Activated T-cell treated with anti-CD3 and anti-CD28 coated beads, Interleukin-2, amount 50 U/mL, for 1 hour (primary cell): ENCODE measurements at regions not wholly inside any gene's neighbourhood (a gene's known extent, or its start where the extent isn't known, plus 50 kb on each side); places are given as distances from the start of the nearest gene placed in this dataset.

Experiments used
- DNase-seq: peaks from one replicate; pipeline ENCODE4 v3.0.0-alpha.2; 2020

DNA sequence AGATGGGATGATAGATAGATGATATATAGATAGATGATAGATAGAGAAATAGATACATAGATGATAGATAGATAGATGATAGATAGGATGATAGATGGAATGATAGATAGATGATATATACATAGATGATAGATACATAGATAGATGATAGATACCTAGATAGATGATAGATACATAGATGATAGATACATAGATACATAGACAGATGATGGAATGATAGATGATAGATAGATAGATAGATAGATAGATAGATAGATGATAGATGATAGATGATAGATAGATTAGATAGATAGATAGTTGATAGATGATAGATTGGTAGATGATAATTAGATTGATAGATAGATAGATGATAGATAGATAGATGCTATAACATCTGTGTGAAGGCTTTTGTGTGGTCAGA lies 201.7 kb upstream of the RAB4A start:
- DNase-seq, result no peak

- no peak for DNase-seq
These were observed 200.7 kb upstream of the RAB4A start for GRCh38 chr1:229070168-229070567.

GRCh38 chr1:229073251-229073650 lies 197.7 kb upstream of the RAB4A start:
- DNase-seq, result no peak

DNA sequence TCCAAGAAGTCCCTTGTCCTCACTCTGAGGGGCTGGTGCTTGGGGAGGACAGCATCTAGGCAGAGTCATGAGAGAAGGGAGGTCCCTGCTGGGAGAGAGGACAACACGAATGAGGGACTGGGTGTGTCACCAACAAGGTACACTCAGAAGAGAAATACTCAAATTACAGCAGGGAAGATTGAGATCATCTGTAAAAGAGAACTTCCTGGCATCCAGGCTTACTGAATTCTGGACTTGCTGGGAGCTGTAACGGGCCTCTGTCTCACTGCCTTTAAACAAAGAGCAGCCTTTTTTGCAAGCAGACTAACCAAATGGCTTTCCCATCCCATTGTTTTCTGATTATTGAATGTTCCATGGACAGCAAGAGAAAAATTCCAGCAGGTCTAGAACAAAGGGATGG lies 195.7 kb upstream of the RAB4A start:
- DNase-seq, result no peak

DNA sequence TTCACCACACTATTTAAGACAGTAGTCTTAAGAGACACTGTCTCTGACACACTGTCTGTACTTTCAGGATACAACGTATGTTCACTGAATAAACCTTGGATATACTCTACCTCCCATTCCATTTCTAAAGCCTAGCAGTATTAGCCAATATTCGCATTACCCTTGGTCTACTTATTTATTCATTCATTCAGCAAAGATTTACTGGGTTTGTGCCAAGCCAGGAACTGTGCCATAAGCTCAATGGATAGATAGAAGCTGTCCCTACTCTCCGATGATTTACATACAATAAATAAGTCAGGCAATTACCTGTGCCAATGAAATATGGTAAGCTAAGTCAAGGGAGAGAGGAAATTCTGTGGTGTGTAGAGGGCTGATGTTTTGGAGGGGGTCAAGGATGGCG lies 195.2 kb upstream of the RAB4A start:
- no peak for DNase-seq

GRCh38 chr1:229076195-229076594 lies 194.7 kb upstream of the RAB4A start:
- DNase-seq, result no peak

- no peak for DNase-seq
These were observed 191.8 kb upstream of the RAB4A start for GRCh38 chr1:229079016-229079595.

DNA sequence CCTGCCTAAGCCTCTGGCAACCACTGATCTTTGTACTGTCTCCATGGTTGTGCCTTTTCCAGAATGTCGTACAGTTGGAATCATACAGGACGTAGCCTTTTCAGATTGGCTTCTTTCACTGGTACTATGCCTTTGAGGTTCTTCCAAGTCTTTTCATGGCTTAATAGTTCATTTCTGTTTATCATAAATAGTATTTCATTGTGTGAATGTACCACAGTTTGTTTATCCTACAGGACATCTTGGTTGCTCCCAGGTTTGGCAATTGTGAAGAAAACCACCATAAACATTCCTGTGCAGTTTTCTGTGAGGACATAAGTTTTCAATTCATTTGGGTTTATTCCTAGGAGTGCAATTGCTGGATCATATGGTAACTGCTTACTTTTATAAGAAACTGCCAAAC lies 190.6 kb upstream of the RAB4A start:
- DNase-seq, result no peak

DNA sequence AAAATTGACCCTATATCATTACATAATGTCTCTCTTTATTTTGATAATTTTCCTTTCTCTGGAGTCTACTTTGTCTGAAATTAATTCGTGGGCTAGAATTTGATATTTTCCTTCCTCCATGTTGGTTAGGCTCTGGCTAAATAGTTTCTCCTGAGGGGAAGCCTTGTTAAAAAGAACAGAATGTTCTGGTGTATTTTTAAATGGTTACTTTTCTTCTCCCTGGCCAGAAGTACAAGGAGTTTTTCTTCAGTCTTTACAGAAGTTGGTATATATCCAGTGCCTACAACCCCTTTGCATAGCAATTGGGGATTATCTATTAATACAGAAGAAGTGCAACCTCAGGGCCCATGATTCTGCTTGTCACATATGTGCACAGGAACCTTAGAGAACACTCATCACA lies 185.6 kb upstream of the RAB4A start:
- no peak for DNase-seq

- no peak for DNase-seq
These were observed 184.8 kb upstream of the RAB4A start for GRCh38 chr1:229086091-229086490.

GRCh38 chr1:229086686-229087085 lies 184.2 kb upstream of the RAB4A start:
- no peak for DNase-seq

DNA sequence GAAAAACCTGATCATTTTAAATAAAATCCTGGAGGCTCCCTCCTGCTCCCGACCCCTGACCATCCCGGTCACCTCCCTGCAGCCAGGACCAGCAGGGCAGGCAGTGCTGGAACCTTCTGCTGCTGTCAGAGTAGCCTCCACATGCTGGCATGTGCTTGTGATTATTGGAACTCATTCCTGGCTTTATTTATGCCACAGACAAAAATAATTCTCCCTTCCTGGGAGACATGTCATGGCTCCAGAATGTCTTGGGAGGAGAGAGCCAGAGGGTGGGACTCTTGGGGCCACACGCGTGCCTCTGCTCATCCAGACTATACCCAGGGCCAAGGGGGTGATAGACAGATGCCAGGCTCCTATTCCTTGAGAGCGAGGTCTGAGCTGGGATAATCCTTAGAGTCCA lies 183.6 kb upstream of the RAB4A start:
- DNase-seq, result no peak

DNA sequence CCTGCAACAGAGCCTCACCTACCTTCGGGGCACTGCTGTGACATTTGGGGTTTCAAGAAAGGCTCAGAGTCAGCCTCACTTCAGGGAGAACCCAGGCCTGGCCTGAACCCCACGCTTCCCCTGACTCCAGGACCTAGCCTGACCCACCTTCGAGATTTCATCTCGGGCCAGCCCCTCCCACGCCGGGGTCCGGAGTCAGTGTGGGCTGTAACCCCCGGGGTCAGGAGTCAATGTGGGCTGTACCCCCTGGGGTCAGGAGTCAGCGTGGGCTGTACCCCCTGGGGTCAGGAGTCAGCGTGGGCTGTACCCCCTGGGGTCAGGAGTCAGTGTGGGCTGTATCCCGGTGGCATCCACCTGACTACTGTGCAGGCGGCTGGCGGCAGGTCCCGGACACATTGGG lies 183.0 kb upstream of the RAB4A start:
- no peak for DNase-seq

DNA sequence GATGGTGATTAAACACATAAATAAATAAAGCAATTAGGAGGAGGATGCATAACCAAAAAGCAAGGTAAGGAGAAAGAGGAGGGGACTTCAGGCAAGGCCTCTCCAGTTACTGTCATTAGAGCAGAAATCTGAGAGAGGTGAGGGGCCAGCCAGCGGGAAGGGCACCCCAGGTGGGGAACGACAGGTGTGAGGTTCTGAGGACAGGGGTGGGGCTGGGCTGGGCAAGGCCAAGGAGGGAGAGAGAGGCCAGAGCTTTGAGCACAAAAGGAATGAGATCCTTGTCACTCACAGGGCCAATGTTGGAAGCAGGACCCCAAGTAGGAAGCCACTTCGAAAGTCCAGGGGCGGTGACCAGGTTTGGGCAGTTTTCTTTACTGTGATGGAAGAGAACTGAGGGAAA lies 182.2 kb upstream of the RAB4A start:
- DNase-seq, result no peak

GRCh38 chr1:229089586-229090208 lies 181.2 kb upstream of the RAB4A start:
- no peak for DNase-seq

DNA sequence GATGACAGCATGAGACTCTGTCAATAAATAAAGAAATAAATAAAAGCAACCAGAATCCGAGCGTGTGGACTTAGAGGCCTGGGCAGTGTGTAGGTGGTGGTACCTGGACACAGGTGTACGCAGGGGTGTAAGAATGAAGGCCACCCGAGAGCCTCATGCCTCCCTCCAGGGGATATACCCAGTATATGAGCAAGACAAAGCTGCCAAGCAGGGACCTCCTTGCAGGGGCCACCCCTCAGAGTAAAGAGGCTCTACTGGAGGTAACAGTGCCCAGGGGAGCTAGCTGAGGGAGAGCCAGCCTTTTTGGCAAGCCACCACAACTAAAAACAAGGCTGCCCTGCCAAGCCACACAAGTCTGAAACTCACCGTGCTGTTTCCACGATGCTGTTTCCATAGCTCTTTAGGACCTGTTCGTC lies 179.2 kb upstream of the RAB4A start:
- no peak for DNase-seq

- no peak for DNase-seq
These were observed 178.3 kb upstream of the RAB4A start for GRCh38 chr1:229092377-229093237.

DNA sequence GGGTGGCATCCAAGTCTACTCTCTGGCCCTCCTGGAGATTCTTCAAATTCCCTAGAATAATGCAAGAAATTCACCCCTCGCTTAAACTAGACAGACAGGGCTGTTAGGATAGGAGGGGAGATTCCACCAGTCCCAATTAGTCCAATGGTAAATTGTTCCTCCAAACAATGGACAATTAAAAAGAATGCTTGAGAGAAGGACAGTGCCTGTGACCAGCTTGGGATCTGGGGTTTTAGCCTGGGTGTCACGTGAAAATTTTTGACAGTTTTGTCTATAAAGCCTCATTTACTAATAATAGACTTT lies 177.7 kb upstream of the RAB4A start:
- no peak for DNase-seq

DNA sequence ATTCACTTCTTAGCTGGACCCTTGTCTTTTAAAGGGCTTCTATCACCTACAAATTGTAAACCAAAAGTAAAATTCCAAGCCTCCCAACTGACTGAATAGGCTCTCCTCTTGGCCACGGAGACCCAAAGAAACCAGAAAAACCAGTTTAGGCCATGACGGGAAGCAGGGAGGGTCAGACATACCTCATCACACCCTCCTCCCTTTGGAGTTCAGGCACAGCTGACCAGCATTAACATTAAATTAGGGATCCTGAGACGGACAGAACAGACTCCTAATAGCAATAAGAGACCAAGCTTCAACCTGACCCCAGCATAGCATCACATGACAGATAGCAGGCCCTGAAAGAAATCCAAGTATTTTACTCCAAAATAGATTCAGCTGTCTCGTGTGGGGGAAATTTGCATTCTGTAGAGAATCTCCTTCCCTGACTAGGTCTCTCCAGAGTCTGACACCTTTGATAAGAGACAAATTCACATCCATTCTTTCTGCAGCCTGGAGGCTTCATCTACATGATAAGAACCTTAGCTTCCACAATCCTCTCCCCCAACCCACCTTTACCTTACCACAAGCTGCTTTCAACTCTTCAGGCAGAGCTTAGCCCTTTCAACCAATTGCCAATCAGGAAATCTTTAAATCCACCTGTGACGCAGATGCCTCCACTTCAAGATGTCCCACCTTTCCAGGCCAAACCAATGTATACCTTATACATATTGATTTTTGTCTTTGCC lies 177.1 kb upstream of the RAB4A start:
- DNase-seq, result no peak

- DNase-seq, result no peak
These were observed 176.2 kb upstream of the RAB4A start for GRCh38 chr1:229094476-229095311.

DNA sequence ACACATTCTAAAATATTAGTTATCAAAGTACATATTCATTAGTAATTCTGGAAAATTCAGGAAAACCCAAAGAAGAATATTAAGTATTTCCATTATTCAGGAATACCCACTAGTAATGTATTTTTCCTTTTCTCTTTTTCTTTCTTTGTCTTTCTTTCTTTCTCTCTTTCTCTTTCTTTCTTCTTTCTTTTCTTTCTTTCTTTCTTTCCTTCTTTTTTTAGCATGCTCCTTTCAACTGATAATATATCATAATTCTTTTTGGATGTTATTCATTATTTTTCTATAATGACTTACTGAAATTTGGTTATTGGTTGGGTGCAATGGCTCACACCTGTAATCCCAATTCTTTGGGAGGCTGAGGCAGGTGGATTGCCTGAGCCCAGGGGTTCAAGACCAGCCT lies 175.6 kb upstream of the RAB4A start:
- no peak for DNase-seq

DNA sequence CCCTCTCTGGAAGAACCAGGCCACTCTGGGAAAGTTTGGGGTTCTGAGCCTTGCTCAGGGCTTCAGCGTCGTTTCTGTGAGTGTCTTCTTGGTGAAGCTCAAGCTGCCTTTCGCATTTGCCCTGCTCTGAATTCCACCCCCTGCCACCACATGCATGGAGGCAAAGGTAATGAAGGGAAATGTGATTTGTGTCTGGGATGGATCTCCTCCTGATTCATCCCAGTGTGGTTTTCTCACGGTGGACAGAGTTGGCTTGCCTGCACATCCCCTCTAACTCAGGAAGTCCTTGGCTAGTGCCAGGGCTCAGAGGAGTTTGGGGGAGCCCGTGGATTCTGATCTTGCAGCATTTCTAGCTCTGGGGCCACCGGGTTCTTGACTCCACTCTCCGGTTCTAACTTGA lies 173.6 kb upstream of the RAB4A start:
- no peak for DNase-seq

GRCh38 chr1:229098361-229098760 lies 172.6 kb upstream of the RAB4A start:
- DNase-seq, result no peak
